Thymus (tissue), 11 donors: ENCODE measurements at regions not wholly inside any gene's neighbourhood (a gene's known extent, or its start where the extent isn't known, plus 50 kb on each side); places are given as distances from the start of the nearest gene placed in this dataset.

Experiments
- DNase-seq, 9 donors: peaks; one replicate each; pipeline ENCODE4 v3.0.0-alpha.2; 2013; ENCODE audit warnings: low spot score in 9 of 9, low read depth in 6 of 9, missing footprints in 1 of 9
- H3K27ac ChIP-seq, 2 donors: one replicate each; pipeline ENCODE4 v1.5.1; 2013; ENCODE audit warnings: control low read depth in 1 of 2, low read depth in 1 of 2, low read length in 1 of 2, mild to moderate bottlenecking in 1 of 2, moderate library complexity in 1 of 2
- H3K27me3 ChIP-seq, 2 donors: one replicate each; pipeline ENCODE4 v1.5.1; 2013; ENCODE audit warnings: low read length in 1 of 2; ENCODE audit not compliant: control insufficient read depth in 2 of 2, insufficient read depth in 1 of 2
- H3K36me3 ChIP-seq, 2 donors: one replicate each; pipeline ENCODE4 v1.5.1; 2013; ENCODE audit warnings: low read length in 1 of 2, mild to moderate bottlenecking in 1 of 2, moderate library complexity in 1 of 2; ENCODE audit not compliant: control insufficient read depth in 2 of 2, insufficient read depth in 2 of 2
- H3K4me1 ChIP-seq, 2 donors: one replicate each; pipeline ENCODE4 v1.5.1; 2013; ENCODE audit warnings: low read length in 2 of 2; ENCODE audit not compliant: control insufficient read depth in 2 of 2, insufficient read depth in 2 of 2
- H3K4me3 ChIP-seq, 2 donors: one replicate each; pipeline ENCODE4 v1.5.1; 2013; ENCODE audit warnings: low read length in 2 of 2, control low read depth in 1 of 2, mild to moderate bottlenecking in 1 of 2
- H3K9me3 ChIP-seq, 2 donors: one replicate each; pipeline ENCODE4 v1.5.1; 2013; ENCODE audit warnings: low read length in 1 of 2, mild to moderate bottlenecking in 1 of 2; ENCODE audit not compliant: control insufficient read depth in 2 of 2, insufficient read depth in 1 of 2
- WGBS: extraction: QIAGEN DNeasy Blood & Tissue Kit; methylation state at CpG from one replicate; pipeline ENCODE4 v1.1.7; 2013; 5-methylcytosine and 5-hydroxymethylcytosine counted together
- donor health status: healthy.

DNA sequence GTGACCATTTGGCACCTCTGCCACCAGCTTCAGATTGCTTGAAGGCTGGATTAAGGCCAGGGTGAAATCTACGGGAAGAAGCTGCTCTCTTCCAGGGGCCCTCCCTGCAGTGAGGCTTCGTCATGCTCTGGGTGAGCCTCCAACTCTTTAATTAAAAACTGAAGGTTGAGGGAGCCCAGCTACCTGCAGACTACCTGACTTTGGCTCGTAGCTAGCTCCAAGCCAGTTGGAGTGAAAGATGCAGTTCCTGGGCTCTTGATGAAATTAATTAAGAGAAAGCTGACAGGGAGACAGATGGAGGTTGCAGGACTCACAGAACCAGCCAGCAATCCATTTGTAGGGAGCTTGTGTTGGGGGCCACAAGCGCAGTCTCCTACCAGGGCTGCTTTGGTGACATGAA lies 168.5 kb upstream of the SFSWAP start:
- Histone ChIP-seq H3K4me3 (no peak overlapping the region), H3K27ac (no peak overlapping the region), H3K36me3 (no peaks in the 10 kb centered on the region), H3K27me3 (no peaks in the 10 kb centered on the region), H3K9me3 (no peaks in the 10 kb centered on the region), H3K4me1 (no peaks in the 10 kb centered on the region)
- 92% methylated on average over 4 of the region's 4 CpGs for WGBS
- DNase-seq = no peak

DNA sequence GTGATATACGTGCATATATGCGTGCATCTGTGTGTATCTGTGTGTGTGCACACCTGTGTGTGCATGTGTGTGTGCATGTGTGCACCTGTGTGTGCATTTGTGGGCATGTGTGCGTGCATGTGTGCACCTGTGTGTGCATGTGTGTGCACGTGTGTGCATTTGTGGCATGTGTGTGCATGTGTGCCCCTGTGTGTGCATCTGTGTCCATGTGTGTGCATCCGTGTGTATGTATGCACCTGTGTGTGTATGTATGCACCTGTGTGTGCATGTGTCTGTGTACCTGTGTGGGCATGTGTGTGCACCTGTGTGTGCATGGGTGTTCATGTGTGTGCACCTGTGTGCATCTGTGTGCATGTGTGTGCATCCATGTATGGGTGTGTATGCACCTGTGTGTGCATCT lies 167.8 kb upstream of the SFSWAP start:
- H3K9me3 ChIP-seq = no peaks in the 10 kb centered on the region
- H3K4me3 ChIP-seq = no peak overlapping the region
- H3K4me1 ChIP-seq = no peaks in the 10 kb centered on the region
- no peaks in the 10 kb centered on the region for H3K27me3 ChIP-seq
- H3K27ac ChIP-seq = no peak overlapping the region
- no peak for DNase-seq
- WGBS = 97% methylated on average over 5 of the region's 5 CpGs
- H3K36me3 ChIP-seq = no peaks in the 10 kb centered on the region

DNA sequence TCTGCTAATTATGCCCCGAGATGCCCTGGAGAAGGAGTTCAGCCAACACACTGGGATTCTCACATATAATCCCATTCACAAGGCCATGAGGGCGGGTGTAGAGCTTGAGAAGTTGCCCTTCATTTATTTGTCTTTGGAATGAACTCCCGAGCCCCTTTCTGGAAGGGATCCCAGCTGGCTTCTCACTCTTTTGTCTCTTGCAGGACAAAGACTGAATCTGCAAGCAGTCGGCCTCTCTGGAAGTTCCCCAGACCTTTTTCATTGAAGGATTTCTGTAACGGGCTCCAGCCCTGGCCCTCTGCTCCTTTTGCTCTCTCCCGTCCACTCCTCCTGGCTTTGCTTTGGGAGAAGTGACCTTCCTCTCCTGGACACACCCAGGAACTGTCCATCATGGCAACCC lies 163.3 kb upstream of the SFSWAP start:
- Histone ChIP-seq H3K27ac (no peak overlapping the region), H3K36me3 (no peaks in the 10 kb centered on the region), H3K27me3 (no peaks in the 10 kb centered on the region), H3K4me3 (no peak overlapping the region), H3K9me3 (no peaks in the 10 kb centered on the region), H3K4me1 (no peaks in the 10 kb centered on the region)
- no peak for DNase-seq
- 92% methylated on average over 6 of the region's 6 CpGs for WGBS

DNA sequence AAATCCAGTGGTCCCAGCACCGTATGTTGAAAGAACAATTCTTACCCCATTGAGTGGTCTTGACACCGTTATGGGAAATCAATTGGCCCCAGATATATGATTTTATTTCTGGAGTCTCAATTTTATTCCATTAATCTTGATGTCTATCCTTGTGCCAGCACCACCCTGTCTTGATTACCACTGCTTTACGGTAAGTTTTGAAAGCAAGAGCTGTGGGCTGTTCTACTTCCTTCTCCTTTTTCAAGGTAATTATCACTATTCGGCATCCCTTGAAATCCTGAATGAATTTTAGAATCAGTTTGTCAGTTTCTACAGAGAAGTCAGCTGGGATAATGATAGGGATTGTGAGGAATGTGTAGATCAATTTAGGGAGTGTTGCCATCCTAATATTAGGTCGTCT lies 160.8 kb upstream of the SFSWAP start:
- 38% methylated on average over 5 of the region's 5 CpGs for WGBS
- H3K4me1 ChIP-seq = no peaks in the 10 kb centered on the region
- no peak overlapping the region for H3K4me3 ChIP-seq
- no peaks in the 10 kb centered on the region for H3K36me3 ChIP-seq
- H3K27me3 ChIP-seq = no peaks in the 10 kb centered on the region
- no peaks in the 10 kb centered on the region for H3K9me3 ChIP-seq
- DNase-seq = no peak
- H3K27ac ChIP-seq = no peak overlapping the region

DNA sequence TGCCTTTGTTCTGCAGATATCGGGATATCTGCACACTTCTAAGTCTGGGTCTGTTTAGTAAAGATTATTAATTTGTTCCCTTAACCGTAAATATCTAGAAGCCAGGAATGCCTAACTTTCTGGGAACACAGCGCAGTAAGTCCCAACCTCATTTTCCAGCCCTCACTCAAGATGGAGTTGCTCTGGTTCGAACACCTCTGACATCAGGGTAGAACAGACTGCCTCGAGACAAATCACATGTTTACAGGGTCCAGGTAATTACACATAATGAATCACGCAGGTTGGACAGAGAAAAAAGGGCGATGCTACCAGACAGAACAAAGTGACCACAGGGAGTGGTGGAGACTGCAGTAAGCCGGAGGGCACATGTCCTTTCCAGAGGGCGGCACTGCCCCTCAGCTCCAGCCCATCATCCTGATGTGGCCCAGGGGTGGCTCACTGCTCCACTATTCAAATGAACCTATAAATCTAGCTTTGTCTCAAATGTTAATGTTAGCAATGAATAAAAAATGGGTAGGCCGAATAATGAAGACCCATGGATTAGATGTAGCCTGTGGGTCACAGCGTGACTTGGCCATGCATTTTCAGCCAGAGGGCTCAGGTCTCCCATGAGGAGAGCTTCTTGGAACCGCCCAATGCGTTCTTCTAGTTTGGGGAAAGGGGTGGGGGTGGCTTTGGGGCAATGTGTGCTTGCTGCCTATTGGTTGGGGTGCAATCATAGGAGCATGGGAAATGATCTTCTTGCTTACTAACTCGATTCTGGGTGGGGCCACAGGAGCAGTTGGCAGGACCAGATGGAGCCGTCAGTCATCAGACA lies 159.0 kb upstream of the SFSWAP start:
- Histone ChIP-seq H3K27me3 (no peaks in the 10 kb centered on the region), H3K9me3 (no peaks in the 10 kb centered on the region), H3K36me3 (no peaks in the 10 kb centered on the region), H3K27ac (no peak overlapping the region), H3K4me1 (no peaks in the 10 kb centered on the region), H3K4me3 (no peak overlapping the region)
- 95% methylated on average over 15 of the region's 15 CpGs for WGBS
- no peak for DNase-seq

DNA sequence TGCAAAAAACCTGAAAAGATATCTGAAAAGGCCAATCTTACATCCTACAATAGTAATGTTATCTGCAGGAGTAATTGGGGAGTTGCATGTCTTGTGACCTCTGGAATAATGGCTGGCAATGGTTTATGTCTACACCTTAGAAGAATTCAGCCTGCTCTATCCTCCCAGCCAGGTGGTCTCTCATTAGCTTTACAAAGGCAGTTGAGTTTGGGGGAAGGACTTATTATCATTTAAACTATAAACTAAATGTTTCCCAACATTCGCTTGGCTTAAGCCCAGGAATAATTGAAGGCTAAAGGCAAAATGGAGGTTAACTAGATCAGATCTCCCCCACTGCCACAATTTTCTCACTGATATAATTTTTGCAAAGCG lies 158.4 kb upstream of the SFSWAP start:
- DNase-seq = no peak
- Histone ChIP-seq H3K9me3 (no peaks in the 10 kb centered on the region), H3K36me3 (no peaks in the 10 kb centered on the region), H3K4me3 (no peak overlapping the region), H3K27ac (no peak overlapping the region), H3K4me1 (no peaks in the 10 kb centered on the region), H3K27me3 (no peaks in the 10 kb centered on the region)
- 98% methylated on average over 2 of the region's 2 CpGs for WGBS

DNA sequence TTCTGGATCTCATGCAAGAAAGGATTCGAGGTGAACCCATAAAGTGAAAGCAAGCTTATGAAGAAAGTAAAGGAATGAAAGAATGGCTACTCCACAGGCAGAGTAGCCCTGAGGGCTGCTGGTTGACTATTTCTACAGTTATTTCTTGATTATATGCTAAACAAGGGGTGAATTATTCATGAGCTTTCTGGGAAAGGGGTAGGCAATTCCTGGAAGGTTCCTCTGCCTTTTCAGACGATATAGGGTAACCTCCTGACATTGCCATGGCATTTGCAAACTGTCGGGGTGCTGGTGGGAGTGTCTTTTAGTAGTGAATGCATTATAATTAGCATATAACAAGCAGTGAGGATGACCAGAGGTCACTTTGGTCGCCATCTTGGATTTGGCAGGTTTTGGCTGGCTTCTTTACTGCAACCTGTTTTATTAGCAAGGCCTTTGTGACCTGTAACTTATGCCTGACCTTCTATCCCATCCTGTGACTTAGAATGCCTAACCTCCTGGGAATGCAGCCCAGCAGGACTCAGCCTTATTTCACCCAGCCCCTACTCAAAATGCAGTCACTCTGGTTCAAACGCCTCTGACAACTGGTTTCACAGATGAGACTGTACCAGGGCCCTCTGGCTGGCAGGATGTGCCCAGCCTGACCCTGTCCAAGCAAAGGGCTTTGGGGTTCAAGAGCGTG lies 157.7 kb upstream of the SFSWAP start:
- Histone ChIP-seq H3K4me3 (no peak overlapping the region), H3K4me1 (no peaks in the 10 kb centered on the region), H3K9me3 (no peaks in the 10 kb centered on the region), H3K27me3 (no peaks in the 10 kb centered on the region), H3K27ac (no peak overlapping the region), H3K36me3 (no peaks in the 10 kb centered on the region)
- WGBS = 91% methylated on average over 6 of the region's 6 CpGs
- no peak for DNase-seq

DNA sequence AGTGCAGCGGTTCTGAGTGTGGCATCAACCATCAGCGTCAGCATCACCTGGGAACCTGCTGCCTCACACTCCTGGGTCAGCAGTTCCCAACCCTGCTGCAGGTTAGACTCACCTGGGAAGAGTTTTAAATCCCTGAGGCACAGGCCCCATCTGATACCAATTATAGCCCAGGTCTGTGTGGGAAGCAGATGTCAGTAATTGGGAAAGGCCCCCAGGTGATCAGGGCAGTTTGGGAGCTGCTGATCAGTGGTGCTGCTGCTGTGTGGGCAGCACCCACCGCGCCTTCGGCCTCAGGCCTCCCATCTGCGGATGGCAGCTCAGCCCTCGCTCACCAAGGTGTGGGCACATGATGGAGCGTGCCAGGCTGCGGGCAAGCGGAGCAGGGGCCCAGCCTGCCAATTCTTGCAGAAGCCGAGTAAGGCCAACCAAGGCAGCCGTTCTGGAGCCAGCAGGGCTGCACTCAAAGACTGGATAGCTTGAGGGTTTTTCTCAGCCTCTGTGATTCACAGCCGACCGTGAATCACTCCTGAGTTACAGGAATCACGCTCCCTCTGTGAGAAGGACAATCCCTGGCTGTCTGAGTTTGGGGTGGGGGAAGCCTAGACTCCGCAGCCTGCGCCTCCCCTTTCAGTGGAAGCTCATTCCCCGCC lies 155.6 kb upstream of the SFSWAP start:
- WGBS = 96% methylated on average over 18 of the region's 18 CpGs
- no peak for DNase-seq
- Histone ChIP-seq H3K4me1 (no peaks in the 10 kb centered on the region), H3K27me3 (no peaks in the 10 kb centered on the region), H3K4me3 (no peak overlapping the region), H3K36me3 (no peaks in the 10 kb centered on the region), H3K27ac (no peak overlapping the region), H3K9me3 (no peaks in the 10 kb centered on the region)

DNA sequence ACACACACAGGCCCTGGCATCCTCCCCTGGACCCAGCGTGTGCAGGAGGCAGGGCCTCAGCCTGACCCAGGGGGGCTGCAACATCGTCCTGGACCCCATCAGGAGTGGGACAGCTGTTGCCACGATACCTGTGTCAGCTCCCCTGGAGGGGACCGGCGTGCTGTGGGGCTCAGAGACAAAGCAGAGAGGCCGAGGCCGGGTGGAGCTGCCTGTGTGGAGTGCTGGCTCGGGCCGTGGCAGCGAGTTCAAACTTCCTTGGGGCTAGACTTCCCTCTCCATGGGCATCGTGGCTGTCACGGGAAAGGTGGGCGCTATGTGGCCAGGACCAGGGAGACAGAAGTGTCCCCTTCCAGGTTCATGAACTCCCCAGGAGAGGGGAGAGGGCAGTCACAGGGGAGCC lies 155.0 kb upstream of the SFSWAP start:
- H3K4me1 ChIP-seq = no peaks in the 10 kb centered on the region
- 93% methylated on average over 13 of the region's 13 CpGs for WGBS
- no peak overlapping the region for H3K27ac ChIP-seq
- no peaks in the 10 kb centered on the region for H3K9me3 ChIP-seq
- H3K36me3 ChIP-seq = no peaks in the 10 kb centered on the region
- no peaks in the 10 kb centered on the region for H3K27me3 ChIP-seq
- no peak overlapping the region for H3K4me3 ChIP-seq
- DNase-seq = no peak
